Urothelium cell line (cell line): ENCODE measurements at regions not wholly inside any gene's neighbourhood (a gene's known extent, or its start where the extent isn't known, plus 50 kb on each side); places are given as distances from the start of the nearest gene placed in this dataset.
A peak's percentile ranks its signal among the peaks of the same experiment; 100 is the strongest.

ENCODE experiments used
- DNase-seq: peaks from one replicate; pipeline ENCODE4 v3.0.0; 2011; ENCODE audit warnings: low spot score, mixed read lengths
- FAIRE-seq: peaks from 2 replicates; lab custom pipeline; 2011; peaks lifted over from hg19 to GRCh38; lab: Jason Lieb, UNC

- DNase-seq: no peak
- no peak for FAIRE-seq
Observed at GRCh38 chr4:179447308-179447707, 2005.1 kb upstream of the AGA start.

DNA sequence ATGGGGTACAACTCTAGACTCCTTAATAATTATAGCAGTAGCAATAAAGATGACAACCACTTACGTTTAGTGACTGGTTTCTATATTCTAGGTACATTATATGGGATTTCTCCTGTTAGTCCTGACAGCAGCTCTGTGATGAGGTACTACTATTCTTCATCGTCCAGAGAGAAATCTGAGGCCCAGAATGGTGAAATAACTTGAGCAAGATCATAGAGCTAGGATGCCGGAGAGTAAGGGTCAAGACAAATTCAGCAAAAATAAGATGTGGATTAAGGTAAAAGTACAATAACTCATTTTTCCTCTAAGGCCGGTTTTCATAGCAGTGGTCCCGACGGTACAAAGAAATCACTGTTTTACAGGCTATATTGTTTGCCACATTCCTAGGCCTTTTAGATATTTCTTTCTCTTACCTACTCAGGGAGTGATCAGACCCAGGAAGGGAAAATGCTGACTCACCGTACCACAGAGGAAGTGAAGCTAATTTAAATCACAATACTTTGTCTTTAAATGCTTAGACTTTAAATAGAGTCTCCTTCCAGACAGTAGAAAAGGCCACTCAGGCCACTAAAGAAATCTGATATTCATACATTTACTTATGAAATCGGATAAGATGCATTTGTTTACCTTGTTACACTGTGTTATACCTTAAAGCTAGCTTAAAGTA lies 2023.0 kb upstream of the AGA start:
- FAIRE-seq (no peak), DNase-seq (peak; percentile 5)

DNA sequence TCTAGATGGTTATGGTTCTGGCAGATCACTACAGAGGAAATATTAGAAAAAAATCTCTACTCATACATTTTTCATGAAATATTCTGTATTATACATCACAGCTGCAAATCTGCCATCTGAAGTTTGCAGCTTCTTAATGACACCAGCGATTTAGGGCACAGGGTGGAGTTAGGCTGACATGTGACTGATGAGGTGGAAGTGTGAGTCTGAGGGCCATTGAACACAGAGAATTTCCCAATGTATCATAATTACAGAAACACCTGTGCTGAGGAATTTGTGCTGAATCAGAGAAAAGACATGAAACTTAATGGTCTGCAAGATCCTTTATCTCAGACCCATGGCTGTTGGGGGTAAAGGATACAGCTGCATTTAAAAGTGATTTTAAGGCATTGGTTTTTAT lies 2025.6 kb upstream of the AGA start:
- FAIRE-seq (no peak), DNase-seq (no peak)

DNA sequence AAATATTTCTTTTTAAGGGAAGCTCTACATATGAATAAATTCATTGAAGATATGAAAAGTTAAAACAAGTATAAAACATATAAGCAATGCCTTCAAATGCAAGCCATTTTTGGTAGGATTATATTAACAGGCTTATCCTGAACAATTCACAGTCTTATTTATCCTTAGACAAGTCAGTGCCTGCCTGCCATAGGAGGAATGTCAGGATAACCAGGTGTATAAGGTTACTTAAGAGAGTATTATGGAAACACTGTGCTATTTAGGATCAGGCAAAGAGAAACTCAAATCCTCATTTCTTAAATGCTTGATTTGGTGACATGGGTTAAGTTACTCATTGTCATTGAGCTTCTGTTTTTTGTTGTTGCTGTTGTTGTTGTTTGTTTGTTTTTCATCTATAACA lies 2029.9 kb upstream of the AGA start:
- FAIRE-seq: no peak
- DNase-seq: no peak

DNA sequence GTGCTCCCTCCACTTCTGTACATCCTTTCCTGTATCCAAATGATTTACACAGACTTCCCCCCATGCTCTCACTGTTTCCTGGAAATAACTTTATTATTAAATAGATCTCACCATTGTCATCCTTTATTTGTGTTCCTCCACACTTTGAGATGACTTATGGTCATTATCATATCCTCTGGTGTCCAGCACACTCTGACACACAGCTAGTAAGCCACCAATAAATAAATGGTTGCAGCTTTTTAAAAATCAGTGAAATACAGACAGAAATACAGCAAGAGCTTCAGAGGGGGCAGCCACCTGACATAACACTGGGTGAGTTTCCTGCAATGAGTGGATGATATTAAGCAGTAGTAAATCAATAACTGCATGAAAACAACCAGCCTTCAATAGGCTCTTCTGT lies 2036.4 kb upstream of the AGA start:
- no peak for DNase-seq
- FAIRE-seq: no peak

- DNase-seq (no peak), FAIRE-seq (no peak)
Observed at GRCh38 chr4:179485781-179486180, 2043.5 kb upstream of the AGA start.

GRCh38 chr4:179486570-179487335 lies 2044.5 kb upstream of the AGA start:
- no peak for DNase-seq
- FAIRE-seq: no peak

DNA sequence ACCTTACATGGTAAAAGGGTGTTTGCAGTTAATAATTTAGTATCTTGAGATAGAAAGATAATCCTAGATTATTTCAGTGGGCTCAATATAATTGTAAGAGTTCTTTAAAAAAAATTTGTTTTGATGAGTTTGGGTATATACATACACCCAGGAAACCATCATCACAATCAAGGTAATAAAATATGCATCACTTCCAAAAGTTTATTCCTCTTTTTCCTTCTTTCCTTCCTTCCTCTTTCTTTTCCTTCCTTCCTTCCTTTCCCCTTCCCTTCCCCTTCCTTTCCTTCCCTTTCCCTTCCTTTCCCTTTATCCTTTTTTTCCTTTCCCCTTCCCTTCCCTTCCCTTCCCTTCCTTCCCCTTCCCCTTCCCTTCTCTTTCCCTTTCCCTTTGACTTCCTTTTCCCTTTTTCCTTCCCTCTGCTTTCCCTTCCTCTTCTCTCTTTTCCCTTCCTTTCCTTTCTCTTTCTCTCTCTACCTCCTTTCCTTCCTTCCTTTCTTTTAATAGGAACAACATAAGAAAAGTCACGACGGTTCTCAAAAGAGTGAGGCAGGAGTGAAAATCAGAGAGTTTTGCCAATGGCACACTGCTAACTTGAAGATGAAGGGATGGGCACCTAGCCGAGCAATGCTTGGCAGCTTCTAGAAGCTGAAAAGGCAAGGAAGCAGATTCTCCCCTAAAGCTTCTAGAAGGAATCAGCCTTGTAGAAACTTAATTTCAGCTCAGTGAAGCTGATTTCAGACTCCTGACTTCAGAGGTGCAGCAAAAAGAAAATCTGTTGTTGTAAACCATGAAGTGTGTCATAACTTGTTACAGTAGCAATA lies 2050.2 kb upstream of the AGA start:
- no peak for FAIRE-seq

DNA sequence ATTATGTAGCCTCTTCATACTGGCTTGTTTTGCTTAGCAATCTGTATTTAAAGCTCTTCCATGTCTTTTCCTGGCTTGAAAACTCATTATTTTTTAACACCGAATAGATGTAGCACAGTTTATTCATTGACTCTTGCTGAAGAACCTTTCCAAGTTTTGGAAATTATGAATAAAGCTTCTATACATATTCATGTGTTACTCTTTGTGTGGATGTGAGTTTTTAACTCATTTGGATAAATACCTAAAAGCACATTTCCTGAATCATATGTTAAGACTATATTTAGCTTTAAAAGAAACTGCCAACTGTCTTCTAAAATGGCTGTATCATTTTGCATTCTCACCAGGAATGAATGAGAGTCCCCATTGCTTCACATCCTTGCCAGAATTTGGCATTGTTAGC lies 2061.7 kb upstream of the AGA start:
- FAIRE-seq (no peak), DNase-seq (no peak)

More for the DNA sequence above, 2050.2 kb upstream of the AGA start:
- no peak for DNase-seq

DNA sequence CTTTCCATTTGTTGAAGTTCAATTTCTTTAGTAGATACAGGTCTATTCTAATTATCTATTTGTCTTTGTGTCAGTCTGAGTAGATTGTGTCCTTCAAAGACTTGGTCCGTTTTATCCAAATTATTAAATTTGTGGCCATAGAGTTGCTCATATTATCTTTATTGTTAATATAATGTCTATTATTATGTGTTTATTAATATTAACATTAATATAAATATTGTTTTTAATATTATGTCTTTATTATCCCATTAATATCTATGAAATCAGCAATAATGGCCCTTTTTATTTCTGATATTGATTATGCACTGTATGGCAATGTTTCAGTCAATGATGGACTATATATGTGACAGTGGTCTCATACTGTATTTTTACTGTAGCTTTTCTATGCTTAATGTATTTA lies 2067.3 kb upstream of the AGA start:
- DNase-seq: no peak
- no peak for FAIRE-seq

- DNase-seq (no peak), FAIRE-seq (no peak)
Observed at GRCh38 chr4:179521952-179522351, 2079.7 kb upstream of the AGA start.

DNA sequence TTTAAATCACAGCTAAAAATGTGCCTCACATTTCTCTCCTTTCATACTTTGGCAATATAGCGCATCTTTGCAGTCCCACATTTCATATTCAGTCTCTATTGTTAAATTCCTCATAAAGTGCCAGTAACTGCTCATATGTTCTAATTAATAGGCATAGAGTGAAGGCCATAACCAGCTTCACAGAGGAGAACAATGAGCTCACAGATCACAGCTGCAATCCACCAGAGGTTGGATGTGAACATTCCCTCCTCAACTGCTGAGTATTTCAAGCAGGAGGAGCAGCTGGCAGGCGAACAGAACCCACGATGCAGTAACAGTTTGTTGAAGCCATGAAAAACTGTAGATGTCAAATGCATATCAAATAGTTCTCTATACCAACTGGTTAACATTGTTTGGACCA lies 2088.7 kb upstream of the AGA start:
- no peak for DNase-seq
- FAIRE-seq: no peak

DNA sequence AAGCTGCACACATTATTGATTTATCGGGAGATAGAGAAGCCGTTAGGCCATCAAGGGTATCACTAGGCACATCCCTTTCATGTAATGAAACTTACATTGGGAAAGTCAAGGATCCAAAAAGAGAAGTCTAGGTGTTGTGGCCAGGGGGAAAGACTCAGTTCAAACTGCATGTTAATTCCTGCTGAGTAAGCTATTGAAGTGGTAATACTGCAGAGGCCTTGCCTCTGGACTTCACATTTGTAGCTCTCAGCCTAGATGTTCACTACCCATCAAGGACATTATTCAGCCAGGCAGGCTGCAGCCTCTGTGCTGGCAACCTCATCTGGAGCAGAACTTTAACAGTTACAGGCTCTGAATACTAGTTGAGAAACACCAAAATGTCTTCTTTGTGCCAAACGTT lies 2094.5 kb upstream of the AGA start:
- FAIRE-seq (no peak), DNase-seq (no peak)

DNA sequence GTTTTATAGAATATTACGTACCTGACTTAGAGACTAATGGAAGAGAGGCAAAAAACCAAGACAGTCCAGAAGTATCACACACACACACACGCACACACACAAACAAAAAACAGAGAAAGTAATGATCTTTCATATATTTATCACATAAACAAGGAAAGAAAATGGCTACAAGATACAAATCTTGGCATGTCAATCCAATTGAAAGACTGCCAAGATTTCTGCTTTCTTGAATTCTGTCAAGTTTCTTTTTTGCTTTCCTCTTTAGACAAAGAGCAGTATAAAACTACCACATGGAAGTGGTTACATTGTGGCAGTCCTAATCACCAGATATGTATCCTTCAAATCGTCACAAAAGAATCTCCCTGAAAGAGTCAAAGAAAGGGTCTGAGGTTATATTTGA lies 2097.4 kb upstream of the AGA start:
- FAIRE-seq (no peak), DNase-seq (no peak)

- DNase-seq: no peak
- FAIRE-seq: no peak
Observed at GRCh38 chr4:179543771-179544170, 2101.5 kb upstream of the AGA start.

GRCh38 chr4:179544496-179544895 lies 2102.3 kb upstream of the AGA start:
- FAIRE-seq (no peak), DNase-seq (no peak)

DNA sequence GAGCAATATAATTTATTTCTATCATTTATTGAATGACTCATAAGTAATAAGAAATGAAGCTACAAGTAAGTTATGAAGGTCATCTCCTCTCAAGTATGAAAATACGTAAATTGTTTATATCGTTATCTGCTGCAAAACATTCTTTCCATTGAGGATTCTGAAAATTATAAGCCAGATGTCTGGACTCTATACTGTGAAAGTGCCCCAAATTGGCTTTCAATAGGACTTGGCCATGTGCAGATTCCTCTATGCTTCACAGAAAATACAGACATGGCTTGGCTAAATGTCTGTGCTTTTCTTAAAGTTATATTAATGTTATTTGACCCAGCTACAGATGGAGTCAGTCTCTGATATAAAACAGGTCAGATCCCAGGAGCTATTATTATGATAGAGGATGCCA lies 2109.9 kb upstream of the AGA start:
- DNase-seq (no peak), FAIRE-seq (no peak)

DNA sequence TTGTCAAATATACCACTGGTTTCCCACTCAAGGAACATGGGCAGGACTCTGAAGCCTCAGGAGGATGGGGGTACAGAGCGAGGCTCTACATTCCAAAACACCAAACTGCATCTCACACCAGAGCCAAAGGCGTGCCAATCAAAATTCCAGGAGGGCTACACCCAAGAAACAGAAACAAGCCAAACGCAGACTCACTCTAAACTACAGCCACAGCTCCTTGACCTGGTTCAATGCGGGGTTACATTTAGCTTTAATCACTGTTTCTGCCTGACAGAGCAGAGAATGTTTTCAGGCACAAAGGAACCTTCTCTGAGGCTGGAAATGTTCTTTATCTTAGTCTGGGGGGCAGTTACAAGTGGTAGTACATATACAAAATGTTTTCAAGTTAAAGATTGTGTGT lies 2121.5 kb upstream of the AGA start:
- DNase-seq (no peak), FAIRE-seq (no peak)

- FAIRE-seq (no peak), DNase-seq (no peak)
Observed at GRCh38 chr4:179569549-179569948, 2127.3 kb upstream of the AGA start.

GRCh38 chr4:179582164-179582905 lies 2140.1 kb upstream of the AGA start:
- DNase-seq (no peak), FAIRE-seq (no peak)

DNA sequence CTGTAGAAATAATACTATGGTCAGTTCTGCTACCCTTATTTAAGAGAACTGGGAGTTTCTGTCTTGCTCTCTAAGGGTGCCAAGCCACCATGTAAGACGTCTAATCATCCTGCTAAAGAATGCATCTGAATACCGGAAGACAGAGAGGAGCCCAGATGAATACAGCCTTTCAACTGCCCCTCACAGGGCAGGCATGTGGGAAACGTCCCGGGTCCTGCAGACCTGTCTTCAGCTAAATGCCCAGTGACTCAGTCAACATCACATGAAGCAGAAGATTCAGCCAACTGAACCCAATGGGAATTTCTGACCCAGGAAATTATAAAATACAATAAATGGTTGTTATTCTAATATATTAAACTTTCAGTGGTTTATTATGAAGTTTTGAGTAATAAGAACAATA lies 2141.0 kb upstream of the AGA start:
- no peak for FAIRE-seq
- DNase-seq: no peak
